Neural cell (in vitro differentiated cells): ENCODE measurements at regions not wholly inside any gene's neighbourhood (a gene's known extent, or its start where the extent isn't known, plus 50 kb on each side); places are given as distances from the start of the nearest gene placed in this dataset.

Experiments used
- EP300 ChIP-seq: fragments of 450-650 bp; conservative IDR thresholded peaks from 2 replicates; pipeline ENCODE4 v1.6.1; 2014; ENCODE audit warnings: antibody characterized with exemption, mild to moderate bottlenecking, moderate library complexity; ENCODE audit not compliant: poor library complexity, severe bottlenecking
- SMC3 ChIP-seq: fragments of 450-650 bp; conservative IDR thresholded peaks from 2 replicates; pipeline ENCODE4 v1.6.1; 2014; ENCODE audit warnings: antibody characterized with exemption, mild to moderate bottlenecking, moderate library complexity; ENCODE audit not compliant: poor library complexity
- TF ChIP-seq, protein P1 (sequence below): fragments of 450-650 bp; IDR thresholded peaks from 2 replicates; pipeline ENCODE4 v1.5.1; 2014; ENCODE audit warnings: antibody characterized with exemption, mild to moderate bottlenecking, moderate library complexity; ENCODE audit not compliant: poor library complexity, severe bottlenecking

GRCh38 chr1:218739426-218739825 is 394.3 kb downstream of the TGFB2 start:
- no peak for TF ChIP-seq SMC3
- TF ChIP-seq, protein P1, sequence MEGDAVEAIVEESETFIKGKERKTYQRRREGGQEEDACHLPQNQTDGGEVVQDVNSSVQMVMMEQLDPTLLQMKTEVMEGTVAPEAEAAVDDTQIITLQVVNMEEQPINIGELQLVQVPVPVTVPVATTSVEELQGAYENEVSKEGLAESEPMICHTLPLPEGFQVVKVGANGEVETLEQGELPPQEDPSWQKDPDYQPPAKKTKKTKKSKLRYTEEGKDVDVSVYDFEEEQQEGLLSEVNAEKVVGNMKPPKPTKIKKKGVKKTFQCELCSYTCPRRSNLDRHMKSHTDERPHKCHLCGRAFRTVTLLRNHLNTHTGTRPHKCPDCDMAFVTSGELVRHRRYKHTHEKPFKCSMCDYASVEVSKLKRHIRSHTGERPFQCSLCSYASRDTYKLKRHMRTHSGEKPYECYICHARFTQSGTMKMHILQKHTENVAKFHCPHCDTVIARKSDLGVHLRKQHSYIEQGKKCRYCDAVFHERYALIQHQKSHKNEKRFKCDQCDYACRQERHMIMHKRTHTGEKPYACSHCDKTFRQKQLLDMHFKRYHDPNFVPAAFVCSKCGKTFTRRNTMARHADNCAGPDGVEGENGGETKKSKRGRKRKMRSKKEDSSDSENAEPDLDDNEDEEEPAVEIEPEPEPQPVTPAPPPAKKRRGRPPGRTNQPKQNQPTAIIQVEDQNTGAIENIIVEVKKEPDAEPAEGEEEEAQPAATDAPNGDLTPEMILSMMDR, result no peak
- TF ChIP-seq EP300, result no peak
